ENCODE measurements at regions not wholly inside any gene's neighbourhood (a gene's known extent, or its start where the extent isn't known, plus 50 kb on each side); places are given as distances from the start of the nearest gene placed in this dataset.

DNA sequence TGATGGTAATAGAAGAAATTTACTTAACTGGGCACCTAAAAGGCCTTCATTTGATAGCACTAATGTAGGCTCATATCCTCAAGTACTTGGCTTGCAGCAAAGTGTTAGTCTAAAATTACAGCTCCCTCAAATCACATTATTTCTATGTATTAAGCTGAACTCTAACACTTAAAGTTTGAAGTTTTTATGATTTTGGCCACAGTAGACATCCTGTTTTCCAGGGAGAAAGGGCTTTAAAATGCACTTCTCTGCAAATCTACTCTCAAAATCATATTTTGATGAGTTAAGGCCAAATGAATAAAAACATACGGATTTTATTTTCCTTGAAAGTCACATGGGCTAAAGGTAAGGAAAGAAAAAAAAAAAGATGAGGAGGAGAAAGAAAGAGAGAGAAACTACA, 575.5 kb downstream of the PLPP3 start:
- H3K27me3 ChIP-seq (ENCODE audit: insufficient read depth, low read length) = peaks cover 14% of the 10 kb centered on the region
- no peaks in the 10 kb centered on the region for H3K9me3 ChIP-seq (ENCODE audit: low read length)
- no peak overlapping the region for H3K4me3 ChIP-seq (ENCODE audit: low read length)
- no peaks in the 10 kb centered on the region for H3K36me3 ChIP-seq (ENCODE audit: insufficient read depth, low read length)
- H3K4me1 ChIP-seq (ENCODE audit: insufficient read depth, low read length) = no peaks in the 10 kb centered on the region
- no peak overlapping the region for H2AFZ ChIP-seq (ENCODE audit: low read depth, low read length)

DNA sequence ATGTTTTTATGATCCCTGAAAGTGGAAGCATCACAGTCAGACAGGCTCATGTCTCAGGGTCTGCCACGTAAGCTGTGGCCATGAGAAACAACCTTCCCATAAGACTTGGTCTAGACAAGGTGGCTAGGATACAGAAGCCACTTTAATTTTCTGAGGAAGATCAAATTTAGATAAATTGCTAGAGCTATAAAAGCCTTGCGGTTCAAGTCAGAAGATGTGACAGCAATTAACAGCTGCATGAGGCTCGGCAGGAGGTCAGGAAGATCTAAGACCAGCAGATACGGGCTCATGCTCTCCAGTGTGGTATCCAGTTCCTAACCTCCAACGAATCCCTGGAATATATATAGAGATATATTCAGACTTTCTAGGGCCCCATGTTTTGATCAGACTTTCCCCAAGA, 577.1 kb downstream of the PLPP3 start:
- Histone ChIP-seq H3K27me3 (ENCODE audit: insufficient read depth, low read length) (peaks cover 14% of the 10 kb centered on the region), H2AFZ (ENCODE audit: low read depth, low read length) (no peak overlapping the region), H3K4me1 (ENCODE audit: insufficient read depth, low read length) (no peaks in the 10 kb centered on the region), H3K36me3 (ENCODE audit: insufficient read depth, low read length) (no peaks in the 10 kb centered on the region), H3K4me3 (ENCODE audit: low read length) (no peak overlapping the region), H3K9me3 (ENCODE audit: low read length) (no peaks in the 10 kb centered on the region)

DNA sequence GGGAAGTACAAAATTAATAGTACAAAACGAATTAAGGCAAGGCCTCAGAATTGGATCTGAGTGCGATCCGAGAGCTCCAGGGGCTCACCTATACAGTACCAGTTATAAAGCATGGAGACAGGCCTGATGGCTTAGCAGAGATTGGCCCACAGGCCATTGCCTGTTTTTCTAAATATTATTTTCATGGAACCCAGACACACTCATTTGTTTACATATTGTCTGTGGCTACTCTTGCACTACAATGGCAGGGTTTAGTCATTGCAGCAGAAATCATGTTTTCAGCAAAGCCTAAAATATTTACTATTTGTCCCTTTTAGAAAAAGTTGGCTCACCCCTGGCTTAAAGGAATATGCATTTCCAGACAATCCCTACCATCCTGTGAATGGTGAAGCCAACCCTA, 578.9 kb downstream of the PLPP3 start:
- H3K9me3 ChIP-seq (ENCODE audit: low read length) = no peaks in the 10 kb centered on the region
- no peak overlapping the region for H2AFZ ChIP-seq (ENCODE audit: low read depth, low read length)
- no peaks in the 10 kb centered on the region for H3K4me1 ChIP-seq (ENCODE audit: insufficient read depth, low read length)

DNA sequence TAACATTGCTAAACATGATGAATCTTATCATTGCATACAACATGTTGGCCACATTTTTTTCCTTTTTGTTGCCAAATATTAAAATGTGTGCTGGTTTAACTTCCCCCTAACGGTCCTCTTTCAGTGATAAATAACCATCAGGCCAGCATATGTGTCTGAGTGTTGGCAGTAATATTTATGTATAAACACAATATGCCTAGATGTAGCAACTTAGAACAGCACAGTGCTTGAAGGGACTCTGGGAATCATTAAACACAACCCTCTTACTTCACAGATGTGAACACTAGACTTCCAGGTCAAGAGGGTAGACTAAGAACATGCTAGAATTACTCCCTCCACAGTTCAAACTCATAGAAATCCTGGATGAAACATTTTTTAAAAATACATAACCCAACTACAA, 581.8 kb downstream of the PLPP3 start:
- H3K9me3 ChIP-seq (ENCODE audit: low read length) = no peaks in the 10 kb centered on the region

More for the DNA sequence above, 578.9 kb downstream of the PLPP3 start:
- H3K27me3 ChIP-seq (ENCODE audit: insufficient read depth, low read length) = peaks cover 11% of the 10 kb centered on the region
- H3K4me3 ChIP-seq (ENCODE audit: low read length) = no peak overlapping the region
- no peaks in the 10 kb centered on the region for H3K36me3 ChIP-seq (ENCODE audit: insufficient read depth, low read length)

DNA sequence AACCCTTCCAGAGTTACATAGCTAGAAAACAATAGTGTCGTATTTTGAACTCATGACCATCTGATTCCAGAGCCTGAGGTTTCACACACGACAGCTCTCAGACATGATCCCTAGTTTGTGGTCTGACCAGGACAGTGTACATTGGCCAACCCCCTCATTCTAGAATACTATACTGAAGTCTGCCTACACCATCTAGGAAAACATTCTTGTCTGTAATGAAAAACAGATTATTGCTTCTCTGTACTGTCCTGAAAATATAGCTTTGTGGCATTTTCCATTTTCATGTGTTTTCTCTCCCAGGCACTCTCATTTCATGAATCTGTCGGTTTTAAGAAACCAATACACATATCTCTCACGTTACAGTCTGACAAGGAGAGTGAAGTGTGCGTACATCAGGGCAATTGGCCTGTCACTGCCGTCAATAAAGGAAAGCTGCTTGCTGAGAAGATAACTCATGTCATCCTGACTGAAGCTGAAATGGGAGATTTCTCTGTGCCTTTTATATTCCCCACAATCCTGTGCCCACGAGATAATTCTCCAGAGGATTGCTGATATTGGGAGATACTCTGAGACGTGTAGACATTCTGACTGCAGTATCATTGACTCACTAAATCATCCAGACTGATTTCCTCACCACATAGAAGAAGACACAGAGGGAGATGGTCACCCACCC, 585.6 kb downstream of the PLPP3 start:
- no peaks in the 10 kb centered on the region for H3K36me3 ChIP-seq (ENCODE audit: insufficient read depth, low read length)
- H2AFZ ChIP-seq (ENCODE audit: low read depth, low read length) = no peak overlapping the region
- peaks cover 4% of the 10 kb centered on the region for H3K27me3 ChIP-seq (ENCODE audit: insufficient read depth, low read length)
- no peaks in the 10 kb centered on the region for H3K9me3 ChIP-seq (ENCODE audit: low read length)
- H3K4me1 ChIP-seq (ENCODE audit: insufficient read depth, low read length) = no peaks in the 10 kb centered on the region
- no peak overlapping the region for H3K4me3 ChIP-seq (ENCODE audit: low read length)

More for the DNA sequence above, 581.8 kb downstream of the PLPP3 start:
- Histone ChIP-seq H3K4me3 (ENCODE audit: low read length) (no peak overlapping the region), H3K27me3 (ENCODE audit: insufficient read depth, low read length) (peaks cover 9% of the 10 kb centered on the region), H2AFZ (ENCODE audit: low read depth, low read length) (no peak overlapping the region), H3K4me1 (ENCODE audit: insufficient read depth, low read length) (no peaks in the 10 kb centered on the region), H3K36me3 (ENCODE audit: insufficient read depth, low read length) (no peaks in the 10 kb centered on the region)

DNA sequence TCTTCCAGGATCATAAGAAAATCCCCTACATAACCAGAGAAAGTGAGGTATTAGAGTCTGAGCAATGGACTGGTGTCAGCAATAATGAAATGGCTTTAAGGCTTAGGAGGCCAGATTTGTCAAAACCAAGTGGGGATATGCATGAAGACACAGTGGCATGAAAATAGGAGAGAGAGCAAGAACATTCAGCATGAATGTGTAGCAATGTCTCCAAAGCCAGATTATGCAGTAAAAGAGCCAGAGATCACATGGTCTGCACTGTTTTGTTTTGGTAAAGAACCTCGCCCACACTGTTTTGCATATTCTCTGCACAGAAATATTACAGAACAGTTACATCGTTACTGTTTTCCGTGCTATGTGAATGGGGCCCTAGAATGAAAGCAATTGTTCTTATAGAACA, 589.4 kb downstream of the PLPP3 start:
- H3K27me3 ChIP-seq (ENCODE audit: insufficient read depth, low read length) = peaks cover 4% of the 10 kb centered on the region
- H3K4me1 ChIP-seq (ENCODE audit: insufficient read depth, low read length) = no peaks in the 10 kb centered on the region
- H3K36me3 ChIP-seq (ENCODE audit: insufficient read depth, low read length) = no peaks in the 10 kb centered on the region
- no peaks in the 10 kb centered on the region for H3K9me3 ChIP-seq (ENCODE audit: low read length)
- H2AFZ ChIP-seq (ENCODE audit: low read depth, low read length) = no peak overlapping the region
- no peak overlapping the region for H3K4me3 ChIP-seq (ENCODE audit: low read length)

DNA sequence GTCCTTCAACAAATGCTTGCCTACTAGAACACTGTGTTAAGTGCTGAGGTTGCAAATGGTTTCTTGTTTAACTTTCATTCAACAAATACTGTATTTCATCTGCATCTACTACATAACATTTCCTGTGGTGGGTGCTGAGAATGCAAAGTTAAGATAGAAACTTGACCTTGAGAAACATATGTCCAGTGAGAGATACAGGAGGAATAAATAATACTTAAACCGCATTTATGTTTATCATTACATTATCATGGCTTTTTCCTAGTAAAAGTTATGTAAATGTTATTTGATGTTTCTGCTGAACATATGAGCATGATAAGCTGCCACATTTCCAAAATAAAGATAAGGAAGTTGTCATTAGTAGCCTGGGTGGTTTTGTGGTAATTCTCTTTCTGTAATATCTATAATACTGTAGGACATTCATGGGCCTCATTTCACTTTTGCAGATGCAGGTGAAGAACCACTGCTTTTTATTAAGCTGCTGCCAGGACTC, 590.4 kb downstream of the PLPP3 start:
- no peak overlapping the region for H2AFZ ChIP-seq (ENCODE audit: low read depth, low read length)
- no peaks in the 10 kb centered on the region for H3K4me1 ChIP-seq (ENCODE audit: insufficient read depth, low read length)
- no peaks in the 10 kb centered on the region for H3K9me3 ChIP-seq (ENCODE audit: low read length)
- H3K27me3 ChIP-seq (ENCODE audit: insufficient read depth, low read length) = peaks cover 4% of the 10 kb centered on the region
- no peak overlapping the region for H3K4me3 ChIP-seq (ENCODE audit: low read length)
- no peaks in the 10 kb centered on the region for H3K36me3 ChIP-seq (ENCODE audit: insufficient read depth, low read length)

DNA sequence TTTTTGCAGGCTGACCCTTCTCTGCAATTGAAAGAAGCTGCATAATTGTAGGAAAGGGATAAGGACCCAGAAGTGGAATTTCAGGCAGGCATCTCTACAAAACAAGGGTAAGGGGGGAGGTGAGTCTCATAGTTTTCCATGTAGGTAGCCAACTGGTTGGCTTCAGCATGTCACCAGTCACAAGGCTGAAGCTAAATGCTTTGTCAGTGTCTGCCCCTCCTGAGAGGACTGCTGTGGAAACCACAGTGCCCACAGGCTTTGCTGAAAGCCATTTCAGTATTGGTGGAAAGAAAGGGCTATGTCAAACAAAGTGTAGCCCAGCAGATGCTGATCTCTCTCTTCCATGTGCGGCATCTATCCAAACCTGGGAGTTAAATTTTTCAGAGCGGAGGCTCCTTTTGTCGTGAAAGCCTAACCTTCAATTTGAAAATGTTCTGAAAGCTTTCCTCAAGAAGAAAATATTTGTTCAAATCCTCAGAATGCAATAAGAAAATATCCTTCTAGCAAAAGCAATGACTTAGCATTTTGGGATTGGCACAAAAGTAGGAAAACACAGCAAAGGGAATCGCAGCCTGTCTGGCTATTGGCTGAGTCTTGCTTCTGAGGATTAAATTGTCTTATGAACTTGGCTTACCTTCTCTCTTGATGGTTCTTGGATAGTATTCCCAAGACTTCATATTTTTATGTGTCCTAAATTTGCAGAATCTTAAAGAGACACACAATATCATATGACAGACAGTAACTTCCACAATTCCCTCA, 591.7 kb downstream of the PLPP3 start:
- Histone ChIP-seq H3K27me3 (ENCODE audit: insufficient read depth, low read length) (peaks cover 4% of the 10 kb centered on the region), H3K4me3 (ENCODE audit: low read length) (no peak overlapping the region), H2AFZ (ENCODE audit: low read depth, low read length) (no peak overlapping the region), H3K4me1 (ENCODE audit: insufficient read depth, low read length) (no peaks in the 10 kb centered on the region), H3K36me3 (ENCODE audit: insufficient read depth, low read length) (no peaks in the 10 kb centered on the region), H3K9me3 (ENCODE audit: low read length) (no peaks in the 10 kb centered on the region)

DNA sequence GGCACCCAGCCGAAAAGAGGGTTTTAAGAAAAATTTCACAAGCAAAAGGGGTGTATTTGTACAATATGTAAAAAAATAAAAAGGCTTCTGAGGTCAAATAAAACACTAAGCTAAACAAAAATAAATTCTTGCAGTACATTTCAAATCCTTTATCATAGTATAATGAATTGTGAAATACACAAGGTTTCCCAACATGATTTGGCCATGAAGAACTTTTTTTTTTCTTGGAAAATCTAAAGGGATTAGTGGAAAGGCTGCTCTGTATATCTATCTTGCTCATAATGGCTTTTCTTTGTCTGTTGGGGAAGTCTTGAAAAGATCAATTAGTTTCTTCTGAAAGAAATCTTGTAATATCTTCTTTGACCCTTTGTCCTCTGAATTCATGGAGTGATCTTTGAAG, 593.4 kb downstream of the PLPP3 start:
- Histone ChIP-seq H3K27me3 (ENCODE audit: insufficient read depth, low read length) (no peaks in the 10 kb centered on the region), H3K9me3 (ENCODE audit: low read length) (no peaks in the 10 kb centered on the region), H2AFZ (ENCODE audit: low read depth, low read length) (no peak overlapping the region), H3K36me3 (ENCODE audit: insufficient read depth, low read length) (no peaks in the 10 kb centered on the region), H3K4me3 (ENCODE audit: low read length) (no peak overlapping the region), H3K4me1 (ENCODE audit: insufficient read depth, low read length) (no peaks in the 10 kb centered on the region)

DNA sequence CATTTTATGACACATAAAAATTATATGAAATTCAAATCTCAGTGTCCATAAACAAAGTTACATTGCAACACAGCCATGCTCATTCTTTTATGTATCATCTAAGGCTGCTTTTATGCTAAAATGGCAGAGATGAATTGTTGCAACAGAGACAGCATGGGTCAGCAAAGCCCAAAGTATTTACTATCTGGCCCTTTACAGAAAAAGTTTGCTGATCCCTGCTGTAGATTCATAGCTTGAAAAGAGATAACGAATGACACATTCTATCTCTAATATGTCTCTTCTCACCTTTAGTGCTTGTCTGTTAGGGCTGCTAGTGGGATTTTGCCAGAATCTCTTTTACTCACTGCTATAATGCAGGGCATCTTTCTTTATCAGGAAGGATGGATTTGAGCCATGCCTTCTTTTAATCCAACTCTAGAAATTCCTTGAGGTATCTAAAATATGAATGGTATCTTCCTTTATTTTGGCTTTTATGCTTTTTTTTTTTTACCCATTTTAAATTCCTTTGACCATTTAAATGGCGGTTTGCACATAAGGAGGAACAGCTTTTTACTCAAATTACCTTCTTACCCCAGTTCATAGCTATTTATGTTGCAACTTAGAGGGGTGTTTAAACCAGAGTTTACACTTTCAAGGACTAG, 598.2 kb downstream of the PLPP3 start:
- H3K4me1 ChIP-seq (ENCODE audit: insufficient read depth, low read length) = no peaks in the 10 kb centered on the region
- H3K36me3 ChIP-seq (ENCODE audit: insufficient read depth, low read length) = no peaks in the 10 kb centered on the region
- H2AFZ ChIP-seq (ENCODE audit: low read depth, low read length) = no peak overlapping the region
- H3K9me3 ChIP-seq (ENCODE audit: low read length) = no peaks in the 10 kb centered on the region
- H3K4me3 ChIP-seq (ENCODE audit: low read length) = no peak overlapping the region
- no peaks in the 10 kb centered on the region for H3K27me3 ChIP-seq (ENCODE audit: insufficient read depth, low read length)

DNA sequence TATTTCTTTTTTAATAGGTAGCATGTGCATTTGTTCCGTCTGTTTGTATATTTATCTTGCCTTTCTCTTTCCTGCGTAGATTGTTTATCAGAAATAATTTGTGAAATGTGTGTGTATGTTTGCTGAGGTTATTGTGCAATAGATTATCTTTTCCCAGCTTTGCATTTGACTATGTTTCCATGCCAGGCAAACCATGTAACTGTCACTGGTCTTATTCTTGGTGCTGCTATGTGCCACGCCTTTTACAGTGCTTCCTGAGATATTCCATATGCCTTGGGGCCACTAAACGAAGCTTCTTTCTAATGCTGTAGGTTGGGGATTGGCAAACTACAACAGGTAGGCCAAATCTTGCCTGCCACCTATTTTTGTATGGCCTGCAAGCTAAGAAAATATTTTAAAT, 598.8 kb downstream of the PLPP3 start:
- Histone ChIP-seq H3K4me3 (ENCODE audit: low read length) (no peak overlapping the region), H3K4me1 (ENCODE audit: insufficient read depth, low read length) (no peaks in the 10 kb centered on the region), H3K9me3 (ENCODE audit: low read length) (no peaks in the 10 kb centered on the region), H3K27me3 (ENCODE audit: insufficient read depth, low read length) (no peaks in the 10 kb centered on the region), H2AFZ (ENCODE audit: low read depth, low read length) (no peak overlapping the region), H3K36me3 (ENCODE audit: insufficient read depth, low read length) (no peaks in the 10 kb centered on the region)

DNA sequence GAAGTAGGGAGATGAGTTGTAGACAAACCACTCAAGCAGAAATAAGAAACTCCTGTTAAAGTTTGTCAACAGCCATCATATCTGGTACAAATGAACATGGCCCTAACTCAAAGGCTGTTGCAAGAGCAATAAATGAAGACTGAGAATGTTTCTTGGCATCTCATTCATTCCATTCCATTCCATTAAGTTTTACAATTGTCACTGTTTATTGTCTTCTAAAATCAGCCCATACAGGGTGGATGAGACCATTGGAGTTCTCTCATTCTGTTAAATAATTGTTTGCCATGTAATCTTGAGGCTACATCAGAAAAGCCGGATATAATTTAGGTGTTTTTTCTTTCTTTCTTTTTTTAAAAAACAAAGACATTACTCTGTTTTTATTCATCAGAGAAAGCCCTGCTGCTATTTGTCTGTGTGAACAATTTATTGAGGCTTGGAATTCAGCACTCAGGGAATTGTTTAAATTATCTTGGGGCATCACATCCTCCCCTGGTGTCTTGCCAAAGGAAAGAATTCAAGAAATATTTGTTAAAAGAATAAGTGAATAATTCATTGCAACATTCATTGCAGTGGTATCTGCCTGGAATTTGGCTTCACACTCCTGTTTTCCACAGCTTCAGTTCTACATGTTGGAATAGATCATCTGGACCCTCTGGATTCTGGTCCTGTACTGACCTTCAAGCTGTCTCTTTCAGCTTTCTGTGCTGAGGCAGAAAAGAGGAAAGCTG, 604.5 kb downstream of the PLPP3 start:
- no peaks in the 10 kb centered on the region for H3K27me3 ChIP-seq (ENCODE audit: insufficient read depth, low read length)
- no peaks in the 10 kb centered on the region for H3K36me3 ChIP-seq (ENCODE audit: insufficient read depth, low read length)
- H2AFZ ChIP-seq (ENCODE audit: low read depth, low read length) = no peak overlapping the region
- H3K4me3 ChIP-seq (ENCODE audit: low read length) = no peak overlapping the region
- no peaks in the 10 kb centered on the region for H3K9me3 ChIP-seq (ENCODE audit: low read length)
- H3K4me1 ChIP-seq (ENCODE audit: insufficient read depth, low read length) = no peaks in the 10 kb centered on the region

Data from neuron (in vitro differentiated cells).